ENCODE measurements at regions not wholly inside any gene's neighbourhood (a gene's known extent, or its start where the extent isn't known, plus 50 kb on each side); places are given as distances from the start of the nearest gene placed in this dataset.

DNA sequence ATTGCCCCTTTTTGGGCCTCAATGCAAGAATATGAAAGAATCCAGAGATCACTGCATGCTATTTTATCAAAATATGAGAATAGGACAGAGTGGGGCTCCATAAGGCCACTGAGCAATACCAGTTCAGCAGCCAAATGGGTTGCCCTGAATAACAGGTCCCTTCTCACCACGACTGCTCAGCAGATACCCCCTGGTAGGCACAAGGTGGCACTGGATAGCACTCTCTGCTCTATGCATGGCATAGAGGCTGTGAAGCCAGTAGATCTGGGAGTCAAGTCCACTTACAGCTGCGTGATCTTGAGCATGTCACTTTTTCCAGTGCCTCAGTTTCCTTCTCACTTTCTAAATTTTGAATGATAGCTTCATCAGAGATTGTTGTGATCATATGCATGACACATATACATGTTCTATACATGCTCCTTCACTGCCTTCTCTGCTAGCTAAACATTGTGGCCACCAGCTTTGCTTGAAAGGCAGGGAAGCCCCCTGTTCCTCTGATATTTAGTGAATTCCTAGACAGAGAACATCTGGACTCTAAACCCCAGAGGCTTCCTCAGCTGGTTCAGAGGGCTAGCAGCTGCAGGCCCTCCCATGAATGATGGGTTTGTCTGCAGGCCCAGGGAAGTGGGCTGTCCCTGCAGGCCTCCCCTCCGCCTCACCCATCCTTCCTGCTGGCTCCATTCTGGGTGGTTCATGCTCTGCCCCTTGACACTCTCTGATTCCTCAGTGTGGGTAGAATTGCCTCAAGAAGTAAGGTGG is 84.9 kb upstream of the ASIC2 start:
- H3K36me3 ChIP-seq, result no peaks in the 10 kb centered on the region

DNA sequence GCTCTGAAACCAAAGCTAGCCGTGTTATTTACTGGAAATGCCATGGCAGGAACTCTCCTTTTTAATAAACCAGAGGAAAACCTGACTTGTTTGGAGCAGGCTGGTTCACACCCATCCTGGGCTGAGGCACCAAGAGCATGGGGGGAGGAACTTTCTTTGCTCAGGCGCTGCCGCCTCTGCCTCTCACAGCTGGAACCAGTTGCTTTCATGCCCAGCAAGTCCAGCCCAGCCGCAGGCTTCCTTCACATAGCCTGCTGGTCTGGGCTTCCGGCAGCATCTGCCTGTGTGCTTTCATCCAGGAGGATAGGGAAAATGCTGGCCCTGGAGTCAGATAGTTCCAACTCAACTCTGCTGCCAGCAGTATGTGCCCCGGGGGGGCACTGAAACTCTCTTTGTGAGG is 88.1 kb upstream of the ASIC2 start:
- TF ChIP-seq, protein P1, sequence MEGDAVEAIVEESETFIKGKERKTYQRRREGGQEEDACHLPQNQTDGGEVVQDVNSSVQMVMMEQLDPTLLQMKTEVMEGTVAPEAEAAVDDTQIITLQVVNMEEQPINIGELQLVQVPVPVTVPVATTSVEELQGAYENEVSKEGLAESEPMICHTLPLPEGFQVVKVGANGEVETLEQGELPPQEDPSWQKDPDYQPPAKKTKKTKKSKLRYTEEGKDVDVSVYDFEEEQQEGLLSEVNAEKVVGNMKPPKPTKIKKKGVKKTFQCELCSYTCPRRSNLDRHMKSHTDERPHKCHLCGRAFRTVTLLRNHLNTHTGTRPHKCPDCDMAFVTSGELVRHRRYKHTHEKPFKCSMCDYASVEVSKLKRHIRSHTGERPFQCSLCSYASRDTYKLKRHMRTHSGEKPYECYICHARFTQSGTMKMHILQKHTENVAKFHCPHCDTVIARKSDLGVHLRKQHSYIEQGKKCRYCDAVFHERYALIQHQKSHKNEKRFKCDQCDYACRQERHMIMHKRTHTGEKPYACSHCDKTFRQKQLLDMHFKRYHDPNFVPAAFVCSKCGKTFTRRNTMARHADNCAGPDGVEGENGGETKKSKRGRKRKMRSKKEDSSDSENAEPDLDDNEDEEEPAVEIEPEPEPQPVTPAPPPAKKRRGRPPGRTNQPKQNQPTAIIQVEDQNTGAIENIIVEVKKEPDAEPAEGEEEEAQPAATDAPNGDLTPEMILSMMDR (IDR thresholded peaks at IDR 0.05), result no peak
- no peak for TF ChIP-seq POLR2A (IDR thresholded peaks at IDR 0.05)
- no peaks in the 10 kb centered on the region for H3K36me3 ChIP-seq
- H3K4me1 ChIP-seq, result no peaks in the 10 kb centered on the region
- no peak overlapping the region for H3K4me3 ChIP-seq
- no peak overlapping the region for H3K27ac ChIP-seq
- DNase-seq, result no peak
- H3K9me3 ChIP-seq, result no peaks in the 10 kb centered on the region
- no peaks in the 10 kb centered on the region for H3K27me3 ChIP-seq

More for the DNA sequence above, 84.9 kb upstream of the ASIC2 start:
- Histone ChIP-seq H3K4me3 (no peak overlapping the region), H3K27ac (no peak overlapping the region), H3K9me3 (no peaks in the 10 kb centered on the region), H3K27me3 (no peaks in the 10 kb centered on the region), H3K4me1 (no peaks in the 10 kb centered on the region)
- DNase-seq, result no peak
- TF ChIP-seq POLR2A (IDR thresholded peaks at IDR 0.05), result no peak
- TF ChIP-seq, protein P1 (IDR thresholded peaks at IDR 0.05), result no peak

- H3K27me3 ChIP-seq, result no peaks in the 10 kb centered on the region
- no peak for DNase-seq
- no peak overlapping the region for H3K4me3 ChIP-seq
- TF ChIP-seq, protein P1 (IDR thresholded peaks at IDR 0.05), result no peak
- TF ChIP-seq POLR2A (IDR thresholded peaks at IDR 0.05), result no peak
- H3K36me3 ChIP-seq, result no peaks in the 10 kb centered on the region
- no peaks in the 10 kb centered on the region for H3K9me3 ChIP-seq
- H3K27ac ChIP-seq, result no peak overlapping the region
- H3K4me1 ChIP-seq, result no peaks in the 10 kb centered on the region
These were observed 90.5 kb upstream of the ASIC2 start for GRCh38 chr17:33383488-33384023.

DNA sequence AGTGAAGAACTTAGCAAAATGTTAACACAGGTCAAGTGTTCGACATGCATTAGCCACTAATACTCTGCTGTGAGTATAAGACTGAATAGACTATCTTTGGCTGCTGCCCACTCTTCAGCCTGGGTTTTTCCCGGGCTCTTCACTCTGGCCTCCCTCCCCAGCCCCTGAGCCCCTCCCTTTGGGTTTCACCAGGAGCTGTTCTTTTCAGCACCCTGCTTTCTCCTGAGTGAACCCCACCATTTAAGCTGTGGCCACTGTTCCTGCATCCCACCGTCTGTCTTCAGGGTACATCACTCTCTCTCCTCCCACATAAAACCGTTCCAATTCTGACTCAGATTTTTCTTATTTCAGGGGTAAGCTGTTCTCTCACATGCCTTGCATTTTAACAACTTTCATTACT is 92.0 kb upstream of the ASIC2 start:
- Histone ChIP-seq H3K9me3 (no peaks in the 10 kb centered on the region), H3K36me3 (no peaks in the 10 kb centered on the region), H3K4me3 (no peak overlapping the region), H3K27me3 (no peaks in the 10 kb centered on the region), H3K27ac (no peak overlapping the region), H3K4me1 (no peaks in the 10 kb centered on the region)
- no peak for DNase-seq
- no peak for TF ChIP-seq POLR2A (IDR thresholded peaks at IDR 0.05)
- TF ChIP-seq, protein P1 (IDR thresholded peaks at IDR 0.05), result no peak

DNA sequence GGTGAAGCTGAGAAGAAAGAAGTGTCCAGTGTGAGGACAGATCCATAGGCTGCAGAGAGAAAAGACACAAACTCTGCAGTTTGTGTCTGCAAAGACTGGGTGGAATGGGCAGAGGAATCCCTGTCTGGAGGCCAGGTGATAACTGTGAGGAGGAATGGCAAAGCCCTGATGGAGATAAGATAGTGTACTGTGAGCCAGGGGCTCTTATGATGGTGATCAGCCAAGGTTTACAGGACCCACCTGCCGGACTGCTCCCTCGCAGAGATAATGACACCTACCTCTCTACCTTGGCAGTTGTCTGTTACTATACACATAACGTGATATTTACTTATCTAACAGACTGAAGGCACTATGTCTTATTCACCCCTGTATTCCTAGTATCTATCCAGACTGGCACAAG is 92.6 kb upstream of the ASIC2 start:
- Histone ChIP-seq H3K4me3 (no peak overlapping the region), H3K9me3 (no peaks in the 10 kb centered on the region), H3K27me3 (no peaks in the 10 kb centered on the region), H3K36me3 (no peaks in the 10 kb centered on the region), H3K27ac (no peak overlapping the region), H3K4me1 (no peaks in the 10 kb centered on the region)
- TF ChIP-seq, protein P1 (IDR thresholded peaks at IDR 0.05), result no peak
- no peak for TF ChIP-seq POLR2A (IDR thresholded peaks at IDR 0.05)
- no peak for DNase-seq

Measured in Peyer's patch (tissue), 4 donors.